GM13977 (cell line): ENCODE measurements at regions not wholly inside any gene's neighbourhood (a gene's known extent, or its start where the extent isn't known, plus 50 kb on each side); places are given as distances from the start of the nearest gene placed in this dataset.

Experiments
- DNase-seq: peaks from one replicate; pipeline ENCODE4 v3.0.0; 2012; ENCODE audit warnings: low spot score
- CTCF ChIP-seq: IDR thresholded peaks from 2 replicates; pipeline ENCODE4 v1.5.1; 2012; ENCODE audit warnings: mild to moderate bottlenecking, control low read depth; ENCODE audit not compliant: insufficient read depth; ENCODE audit errors: extremely low read depth, missing control alignments
- in situ Hi-C: fragments of 300-500 bp; cut with MboI; formaldehyde crosslinking; loops from one replicate; pipeline ENCODE4 v1.12.0; 2022; ENCODE audit warnings: low sequenced_read_pairs, low pct_unique_long_range_greater_than_20kb, mixed read lengths, inconsistent platforms; ENCODE audit not compliant: unreplicated experiment

- DNase-seq = no peak
- in situ Hi-C loops = no loop called here
- TF ChIP-seq CTCF = no peak
Measured at GRCh38 chr13:76198568-76199163, 562.5 kb downstream of the LMO7 start.

- in situ Hi-C loops = no loop called here
- no peak for TF ChIP-seq CTCF
- DNase-seq = no peak
Measured at GRCh38 chr13:76189882-76190519, 553.9 kb downstream of the LMO7 start.

GRCh38 chr13:76175961-76176725, 540.0 kb downstream of the LMO7 start:
- no peak for DNase-seq
- in situ Hi-C loops = no loop called here
- no peak for TF ChIP-seq CTCF

- in situ Hi-C loops = no loop called here
- no peak for TF ChIP-seq CTCF
- DNase-seq = no peak
Measured at GRCh38 chr13:76168661-76169060, 532.5 kb downstream of the LMO7 start.

- in situ Hi-C loops = no loop called here
- no peak for DNase-seq
- TF ChIP-seq CTCF = no peak
Measured at GRCh38 chr13:76164290-76164689, 528.2 kb downstream of the LMO7 start.

GRCh38 chr13:76163761-76164160, 527.6 kb downstream of the LMO7 start:
- no peak for TF ChIP-seq CTCF
- DNase-seq = no peak
- in situ Hi-C loops = no loop called here
